Hepatocyte (in vitro differentiated cells): ENCODE measurements at regions not wholly inside any gene's neighbourhood (a gene's known extent, or its start where the extent isn't known, plus 50 kb on each side); places are given as distances from the start of the nearest gene placed in this dataset.

Source experiments
- DNase-seq: peaks from one replicate; pipeline ENCODE4 v3.0.0-alpha.2; 2016; ENCODE audit warnings: low spot score
- H2AFZ ChIP-seq: fragments of 200-600 bp; sonication (generic); 2 replicates; pipeline ENCODE4 v1.6.0; 2016; ENCODE audit warnings: antibody characterized with exemption, mild to moderate bottlenecking
- H3K27ac ChIP-seq: fragments of 200-600 bp; sonication (generic); 2 replicates; pipeline ENCODE4 v1.5.1; 2016; ENCODE audit warnings: mild to moderate bottlenecking
- H3K27me3 ChIP-seq: fragments of 200-600 bp; sonication (generic); 2 replicates; pipeline ENCODE4 v1.6.1; 2016
- H3K36me3 ChIP-seq: fragments of 200-600 bp; sonication (generic); replicated peaks from 2 replicates; pipeline ENCODE4 v1.5.1; 2016; ENCODE audit warnings: low read depth; ENCODE audit not compliant: insufficient read depth
- H3K4me1 ChIP-seq: fragments of 200-600 bp; sonication (generic); 2 replicates; pipeline ENCODE4 v1.5.1; 2016; ENCODE audit warnings: mild to moderate bottlenecking, moderate library complexity; ENCODE audit not compliant: insufficient read depth
- H3K4me2 ChIP-seq: fragments of 200-600 bp; sonication (generic); 2 replicates; pipeline ENCODE4 v1.6.0; 2016
- H3K4me3 ChIP-seq: fragments of 200-600 bp; sonication (generic); 2 replicates; pipeline ENCODE4 v1.5.1; 2016; ENCODE audit warnings: mild to moderate bottlenecking
- H3K79me2 ChIP-seq: fragments of 200-600 bp; sonication (generic); 2 replicates; pipeline ENCODE4 v1.6.0; 2017; ENCODE audit warnings: mild to moderate bottlenecking
- H3K9me2 ChIP-seq: fragments of 200-600 bp; sonication (generic); replicated peaks from 2 replicates; pipeline ENCODE4 v1.6.0; 2017; ENCODE audit warnings: mild to moderate bottlenecking; ENCODE audit not compliant: insufficient read depth
- H3K9me3 ChIP-seq: fragments of 200-600 bp; sonication (generic); 2 replicates; pipeline ENCODE4 v1.5.1; 2016; ENCODE audit warnings: low read depth, mild to moderate bottlenecking
- H4K20me1 ChIP-seq: fragments of 200-600 bp; sonication (generic); 2 replicates; pipeline ENCODE4 v1.6.0; 2016; ENCODE audit warnings: mild to moderate bottlenecking; ENCODE audit not compliant: insufficient read depth, poor library complexity, severe bottlenecking
- EZH2 ChIP-seq: fragments of 200-600 bp; sonication (generic); IDR thresholded peaks from 2 replicates; pipeline ENCODE4 v1.6.1; 2016; ENCODE audit warnings: antibody characterized with exemption, mild to moderate bottlenecking, borderline replicate concordance
- EZH2phosphoT487 ChIP-seq: fragments of 200-600 bp; sonication (generic); IDR thresholded peaks from one replicate; pipeline ENCODE4 v1.6.1; 2018; ENCODE audit warnings: antibody characterized with exemption, mild to moderate bottlenecking, low read depth, moderate library complexity; ENCODE audit not compliant: unreplicated experiment, severe bottlenecking
- WGBS: methylation state at CpG from one replicate; pipeline ENCODE4 v1.1.6; 2016; ENCODE audit warnings: low lambda C conversion rate; ENCODE audit errors: missing lambda C conversion rate; 5-methylcytosine and 5-hydroxymethylcytosine counted together
- TF ChIP-seq, protein P1 (sequence below): fragments of 200-600 bp; sonication (generic); IDR thresholded peaks from 2 replicates; pipeline ENCODE4 v1.5.1; 2016; ENCODE audit warnings: antibody characterized with exemption, mild to moderate bottlenecking; ENCODE audit not compliant: poor library complexity

GRCh38 chr5:87951661-87952060, 317.0 kb downstream of the TMEM161B start:
- Histone ChIP-seq H3K36me3 (no peaks in the 10 kb centered on the region), H3K4me1 (no peaks in the 10 kb centered on the region), H3K9me3 (no peaks in the 10 kb centered on the region), H3K79me2 (no peaks in the 10 kb centered on the region), H4K20me1 (no peaks in the 10 kb centered on the region), H3K4me3 (no peak overlapping the region), H3K27me3 (no peaks in the 10 kb centered on the region), H3K27ac (no peak overlapping the region), H2AFZ (no peak overlapping the region), H3K9me2 (no peaks in the 10 kb centered on the region), H3K4me2 (no peak overlapping the region)
- TF ChIP-seq, protein P1, sequence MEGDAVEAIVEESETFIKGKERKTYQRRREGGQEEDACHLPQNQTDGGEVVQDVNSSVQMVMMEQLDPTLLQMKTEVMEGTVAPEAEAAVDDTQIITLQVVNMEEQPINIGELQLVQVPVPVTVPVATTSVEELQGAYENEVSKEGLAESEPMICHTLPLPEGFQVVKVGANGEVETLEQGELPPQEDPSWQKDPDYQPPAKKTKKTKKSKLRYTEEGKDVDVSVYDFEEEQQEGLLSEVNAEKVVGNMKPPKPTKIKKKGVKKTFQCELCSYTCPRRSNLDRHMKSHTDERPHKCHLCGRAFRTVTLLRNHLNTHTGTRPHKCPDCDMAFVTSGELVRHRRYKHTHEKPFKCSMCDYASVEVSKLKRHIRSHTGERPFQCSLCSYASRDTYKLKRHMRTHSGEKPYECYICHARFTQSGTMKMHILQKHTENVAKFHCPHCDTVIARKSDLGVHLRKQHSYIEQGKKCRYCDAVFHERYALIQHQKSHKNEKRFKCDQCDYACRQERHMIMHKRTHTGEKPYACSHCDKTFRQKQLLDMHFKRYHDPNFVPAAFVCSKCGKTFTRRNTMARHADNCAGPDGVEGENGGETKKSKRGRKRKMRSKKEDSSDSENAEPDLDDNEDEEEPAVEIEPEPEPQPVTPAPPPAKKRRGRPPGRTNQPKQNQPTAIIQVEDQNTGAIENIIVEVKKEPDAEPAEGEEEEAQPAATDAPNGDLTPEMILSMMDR: no peak
- TF ChIP-seq EZH2 (no peak), EZH2phosphoT487 (no peak)
- 93% methylated on average over 1 of the region's 1 CpG for WGBS
- no peak for DNase-seq

- no peak overlapping the region for H3K27ac ChIP-seq
- TF ChIP-seq EZH2phosphoT487 (no peak), EZH2 (no peak)
- TF ChIP-seq, protein P1: no peak
- no peak for DNase-seq
- H3K4me2 ChIP-seq: no peak overlapping the region
- 76% methylated on average over 10 of the region's 10 CpGs for WGBS
- H4K20me1 ChIP-seq: no peaks in the 10 kb centered on the region
- no peaks in the 10 kb centered on the region for H3K79me2 ChIP-seq
- no peaks in the 10 kb centered on the region for H3K9me3 ChIP-seq
- no peaks in the 10 kb centered on the region for H3K4me1 ChIP-seq
- no peak overlapping the region for H2AFZ ChIP-seq
- H3K4me3 ChIP-seq: no peak overlapping the region
- no peaks in the 10 kb centered on the region for H3K27me3 ChIP-seq
- no peaks in the 10 kb centered on the region for H3K36me3 ChIP-seq
- H3K9me2 ChIP-seq: no peaks in the 10 kb centered on the region
These were observed 318.7 kb downstream of the TMEM161B start for GRCh38 chr5:87949676-87950631.

DNA sequence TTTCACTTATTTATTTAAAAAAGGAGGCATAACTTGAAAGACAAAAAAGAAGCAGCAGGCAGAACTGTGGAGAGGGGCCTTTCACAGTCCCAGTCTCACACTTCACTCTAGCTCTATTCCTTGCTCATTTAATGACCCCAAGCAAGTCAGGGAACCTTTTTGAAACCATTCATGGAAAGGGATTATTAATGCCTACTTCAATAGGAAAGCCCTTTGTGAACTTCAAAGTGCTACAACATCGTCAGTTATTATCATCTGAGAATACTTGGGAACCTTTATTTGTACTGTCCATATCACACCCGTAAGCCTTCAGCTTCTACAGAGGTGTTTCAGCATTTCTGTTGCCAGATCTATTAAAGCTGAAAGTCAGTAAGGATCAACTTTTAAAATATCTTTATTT, 320.2 kb downstream of the TMEM161B start:
- H2AFZ ChIP-seq: no peak overlapping the region
- H3K4me3 ChIP-seq: no peak overlapping the region
- no peaks in the 10 kb centered on the region for H3K4me1 ChIP-seq
- H3K9me2 ChIP-seq: no peaks in the 10 kb centered on the region
- H3K27me3 ChIP-seq: no peaks in the 10 kb centered on the region
- no peak overlapping the region for H3K4me2 ChIP-seq
- 70% methylated on average over 2 of the region's 2 CpGs for WGBS
- no peak for DNase-seq
- H3K27ac ChIP-seq: no peak overlapping the region
- no peaks in the 10 kb centered on the region for H3K9me3 ChIP-seq
- H4K20me1 ChIP-seq: no peaks in the 10 kb centered on the region
- no peaks in the 10 kb centered on the region for H3K79me2 ChIP-seq
- TF ChIP-seq, protein P1: no peak
- no peak for TF ChIP-seq EZH2
- TF ChIP-seq EZH2phosphoT487: no peak
- H3K36me3 ChIP-seq: no peaks in the 10 kb centered on the region
